ENCODE measurements at regions not wholly inside any gene's neighbourhood (a gene's known extent, or its start where the extent isn't known, plus 50 kb on each side); places are given as distances from the start of the nearest gene placed in this dataset.
"Not testable (repeated sequence)": the region's sequence is repeated elsewhere in the genome, so short reads cannot be mapped to it uniquely, and the experiment has no call there.

GRCh38 chr12:87231818-87232217, 797.4 kb downstream of the C12orf50 start:
- DNase-seq: peak; percentile 33

GRCh38 chr12:87230441-87230840, 798.8 kb downstream of the C12orf50 start:
- DNase-seq: no peak

- no peak for DNase-seq
Observed at GRCh38 chr12:87227162-87227561, 802.0 kb downstream of the C12orf50 start.

- no peak for DNase-seq
Observed at GRCh38 chr12:87217491-87217890, 811.7 kb downstream of the C12orf50 start.

GRCh38 chr12:87216436-87216835, 812.8 kb downstream of the C12orf50 start:
- DNase-seq: no peak

GRCh38 chr12:87202189-87202588, 827.0 kb downstream of the C12orf50 start:
- no peak for DNase-seq

GRCh38 chr12:87201598-87201997, 827.6 kb downstream of the C12orf50 start:
- DNase-seq: peak; percentile 20

- DNase-seq: no peak
Observed at GRCh38 chr12:87200289-87200979, 828.8 kb downstream of the C12orf50 start.

- DNase-seq: no peak
Observed at GRCh38 chr12:87198181-87198580, 831.0 kb downstream of the C12orf50 start.

- DNase-seq: peak; percentile 69
Observed at GRCh38 chr12:87196321-87196720, 832.9 kb downstream of the C12orf50 start.

GRCh38 chr12:87194389-87194788, 834.8 kb downstream of the C12orf50 start:
- DNase-seq: not testable (repeated sequence)

- DNase-seq: no peak
Observed at GRCh38 chr12:87185367-87185766, 843.8 kb downstream of the C12orf50 start.

- no peak for DNase-seq
Observed at GRCh38 chr12:87182696-87183233, 846.4 kb downstream of the C12orf50 start.

- no peak for DNase-seq
Observed at GRCh38 chr12:87171356-87171755, 857.8 kb downstream of the C12orf50 start.

GRCh38 chr12:87169010-87169409, 860.2 kb downstream of the C12orf50 start:
- no peak for DNase-seq

- no peak for DNase-seq
Observed at GRCh38 chr12:87165733-87166375, 863.3 kb downstream of the C12orf50 start.

GRCh38 chr12:87163122-87163521, 866.1 kb downstream of the C12orf50 start:
- no peak for DNase-seq

GRCh38 chr12:87160848-87161601, 868.2 kb downstream of the C12orf50 start:
- peak; percentile 37 for DNase-seq

GRCh38 chr12:87157791-87158190, 871.4 kb downstream of the C12orf50 start:
- DNase-seq: no peak

- peak; percentile 17 for DNase-seq
Observed at GRCh38 chr12:87155621-87156020, 873.6 kb downstream of the C12orf50 start.

- DNase-seq: peak; percentile 88
Observed at GRCh38 chr12:87152841-87153528, 876.2 kb downstream of the C12orf50 start.

- no peak for DNase-seq
Observed at GRCh38 chr12:87152075-87152474, 877.1 kb downstream of the C12orf50 start.

Data from NCI-H69 (cell line).